Natural killer cell (primary cell): ENCODE measurements at regions not wholly inside any gene's neighbourhood (a gene's known extent, or its start where the extent isn't known, plus 50 kb on each side); places are given as distances from the start of the nearest gene placed in this dataset.

Source experiments
- ATAC-seq, 3 donors: fragments of 150-1000 bp in 2 of 3; fragments of 200-7000 bp in 1 of 3; cut with Tn5 transposase; 1 replicate in 1 of 3; 2 replicates in 2 of 3; pipeline ENCODE4 v1.10.0; 2021; ENCODE audit warnings: mild to moderate bottlenecking in 2 of 3, moderate library complexity in 2 of 3
- DNase-seq, 2 donors: peaks; one replicate each; pipeline versions ENCODE4 v3.0.0 to v3.0.0-alpha.2; 2013 to 2021; ENCODE audit warnings: mixed read lengths in 1 of 2
- H3K27ac ChIP-seq: one replicate; pipeline ENCODE4 v1.5.1; 2013; ENCODE audit warnings: mild to moderate bottlenecking, low read length
- H3K27me3 ChIP-seq: one replicate; pipeline ENCODE4 v1.6.1; 2013; ENCODE audit warnings: low read length; ENCODE audit not compliant: control insufficient read depth, insufficient read depth
- H3K36me3 ChIP-seq: one replicate; pipeline ENCODE4 v1.6.1; 2013; ENCODE audit warnings: low read length; ENCODE audit not compliant: control insufficient read depth, insufficient read depth
- H3K4me1 ChIP-seq: one replicate; pipeline ENCODE4 v1.6.1; 2013; ENCODE audit warnings: low read length; ENCODE audit not compliant: control insufficient read depth, insufficient read depth
- H3K4me3 ChIP-seq: one replicate; pipeline ENCODE4 v1.5.1; 2013; ENCODE audit warnings: low read length
- H3K9me3 ChIP-seq: one replicate; pipeline ENCODE4 v1.6.1; 2013; ENCODE audit warnings: low read length; ENCODE audit not compliant: control insufficient read depth, insufficient read depth
- H3K27ac Mint-ChIP-seq, 2 donors: one replicate each; pipeline ENCODE4 v1.8.0; 2022; ENCODE audit warnings: mild to moderate bottlenecking in 2 of 2, mixed read lengths in 2 of 2, moderate library complexity in 1 of 2
- H3K27me3 Mint-ChIP-seq, 2 donors: one replicate each; pipeline ENCODE4 v1.8.0; 2022; ENCODE audit warnings: low read depth in 2 of 2, mixed read lengths in 2 of 2
- H3K36me3 Mint-ChIP-seq: one replicate; pipeline ENCODE4 v1.8.0; 2022; ENCODE audit warnings: mixed read lengths
- H3K4me1 Mint-ChIP-seq, 2 donors: one replicate each; pipeline ENCODE4 v1.8.0; 2022; ENCODE audit warnings: mixed read lengths in 2 of 2
- H3K4me3 Mint-ChIP-seq: one replicate; pipeline ENCODE4 v1.8.0; 2022; ENCODE audit warnings: mild to moderate bottlenecking, moderate library complexity, mixed read lengths
- H3K9me3 Mint-ChIP-seq, 2 donors: one replicate each; pipeline ENCODE4 v1.8.0; 2022; ENCODE audit warnings: mixed read lengths in 2 of 2
- CTCF ChIP-seq: fragments of 200-600 bp; IDR thresholded peaks from one replicate; pipeline ENCODE4 v1.8.0; 2022; ENCODE audit warnings: antibody characterized with exemption
- WGBS: methylation state at CpG from one replicate; pipeline ENCODE4 v1.1.7; 2013; ENCODE audit warnings: missing lambda C conversion rate; ENCODE audit not compliant: insufficient coverage; 5-methylcytosine and 5-hydroxymethylcytosine counted together
- intact Hi-C: fragments of 100-400 bp; cut with micrococcal nuclease; formaldehyde crosslinking; loops from one replicate; pipeline ENCODE4 v1.14.2; 2022

DNA sequence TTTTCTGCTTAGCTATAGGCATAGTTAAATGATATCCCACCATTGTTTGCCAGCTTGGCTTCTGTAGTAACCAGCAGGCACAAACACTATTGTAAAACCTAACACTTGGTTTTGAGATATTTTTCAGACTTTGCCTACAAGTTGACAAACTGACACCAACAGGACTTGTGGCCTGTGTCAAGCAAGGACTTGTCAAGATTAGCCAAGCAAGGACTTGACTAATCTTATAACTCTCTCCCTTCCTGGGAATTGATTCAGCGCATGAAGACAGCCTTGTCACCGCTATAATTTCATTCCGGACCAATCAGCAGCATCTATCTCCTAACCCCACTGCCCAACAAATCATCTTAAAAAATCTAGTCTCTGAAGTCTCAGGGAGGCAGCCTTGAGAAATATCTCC lies 72.7 kb upstream of the SLITRK1 start:
- 95% methylated on average over 3 of the region's 3 CpGs for WGBS
- Histone ChIP-seq H3K27ac (no peak overlapping the region), H3K9me3 (no peaks in the 10 kb centered on the region), H3K36me3 (no peaks in the 10 kb centered on the region), H3K4me3 (no peak overlapping the region), H3K4me1 (no peaks in the 10 kb centered on the region), H3K27me3 (no peaks in the 10 kb centered on the region)
- no peak for ATAC-seq
- intact Hi-C loops = no loop called here
- DNase-seq = no peak
- H3K27ac Mint-ChIP-seq = no peak overlapping the region
- no peak overlapping the region for H3K4me3 Mint-ChIP-seq
- no peaks in the 10 kb centered on the region for H3K4me1 Mint-ChIP-seq
- no peak for TF ChIP-seq CTCF
- H3K9me3 Mint-ChIP-seq = no peaks in the 10 kb centered on the region
- H3K36me3 Mint-ChIP-seq = no peaks in the 10 kb centered on the region
- no peaks in the 10 kb centered on the region for H3K27me3 Mint-ChIP-seq

GRCh38 chr13:83953916-83954315 lies 71.6 kb upstream of the SLITRK1 start:
- Mint-ChIP-seq H3K4me3 (no peak overlapping the region), H3K9me3 (peaks cover 0 to 2% of the 10 kb centered on the region in 2 donors), H3K4me1 (no peaks in the 10 kb centered on the region), H3K27ac (no peak overlapping the region), H3K27me3 (no peaks in the 10 kb centered on the region), H3K36me3 (no peaks in the 10 kb centered on the region)
- H3K36me3 ChIP-seq = no peaks in the 10 kb centered on the region
- H3K27me3 ChIP-seq = no peaks in the 10 kb centered on the region
- no peaks in the 10 kb centered on the region for H3K4me1 ChIP-seq
- H3K9me3 ChIP-seq = no peaks in the 10 kb centered on the region
- TF ChIP-seq CTCF = no peak
- H3K27ac ChIP-seq = no peak overlapping the region
- 100% methylated on average over 2 of the region's 2 CpGs for WGBS
- intact Hi-C loops = no loop called here
- no peak for DNase-seq
- no peak for ATAC-seq
- no peak overlapping the region for H3K4me3 ChIP-seq

DNA sequence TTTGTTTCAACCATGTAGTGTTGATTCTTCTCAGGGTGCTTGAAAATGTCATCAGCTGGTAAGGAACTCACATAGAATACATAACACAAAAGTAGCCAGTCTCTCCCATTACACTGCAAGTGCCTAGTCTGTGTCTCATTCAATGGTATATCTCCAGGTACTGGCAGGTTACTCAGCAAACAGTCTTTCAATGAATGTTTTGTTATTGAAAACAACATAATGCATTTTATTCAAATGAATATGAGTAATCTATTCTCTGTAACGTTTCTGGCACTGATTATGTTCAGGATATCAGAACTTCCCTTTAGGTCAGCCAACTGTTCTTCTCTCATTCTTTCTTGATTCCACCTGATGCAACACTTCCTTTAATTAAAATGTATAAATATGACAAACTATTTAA lies 68.0 kb upstream of the SLITRK1 start:
- no CpG with 5 or more reads among the region's 1 CpG for WGBS

More for the DNA sequence above, 68.0 kb upstream of the SLITRK1 start:
- Histone ChIP-seq H3K4me1 (no peaks in the 10 kb centered on the region), H3K27me3 (peaks cover 2% of the 10 kb centered on the region), H3K9me3 (no peaks in the 10 kb centered on the region), H3K36me3 (no peaks in the 10 kb centered on the region), H3K27ac (no peak overlapping the region), H3K4me3 (no peak overlapping the region)
- intact Hi-C loops = no loop called here
- H3K36me3 Mint-ChIP-seq = no peaks in the 10 kb centered on the region
- H3K4me3 Mint-ChIP-seq = no peak overlapping the region
- peaks cover 0 to 3% of the 10 kb centered on the region in 2 donors for H3K9me3 Mint-ChIP-seq
- H3K27ac Mint-ChIP-seq = no peak overlapping the region
- TF ChIP-seq CTCF = no peak
- H3K4me1 Mint-ChIP-seq = no peaks in the 10 kb centered on the region
- DNase-seq (no peak), ATAC-seq (no peak)
- H3K27me3 Mint-ChIP-seq = no peaks in the 10 kb centered on the region
